ENCODE measurements at regions not wholly inside any gene's neighbourhood (a gene's known extent, or its start where the extent isn't known, plus 50 kb on each side); places are given as distances from the start of the nearest gene placed in this dataset.

- Histone ChIP-seq H3K9ac (replicated peaks; ENCODE audit: extremely low read depth, insufficient read depth, low read length) (no peak overlapping the region), H3K4me3 (replicated peaks in 1 of 3; ENCODE audit: insufficient read depth in 1 of 3, low read depth in 1 of 3, low read length in 3 of 3) (no peak overlapping the region), H3K36me3 (ENCODE audit: control insufficient read depth in 2 of 2, extremely low read depth in 1 of 2, insufficient read depth in 2 of 2, low read length in 2 of 2) (no peaks in the 10 kb centered on the region), H3K79me2 (ENCODE audit: control insufficient read depth, insufficient read depth, low read length) (no peaks in the 10 kb centered on the region), H2AFZ (ENCODE audit: low read depth, low read length) (no peak overlapping the region), H3K4me1 (ENCODE audit: control insufficient read depth, extremely low read depth, insufficient read depth, low read length) (no peaks in the 10 kb centered on the region), H3K9me3 (replicated peaks; ENCODE audit: control insufficient read depth, insufficient read depth, low read length) (no peaks in the 10 kb centered on the region), H3K9me1 (replicated peaks; ENCODE audit: control insufficient read depth, extremely low read depth, insufficient read depth, low read length) (no peaks in the 10 kb centered on the region), H3K27me3 (ENCODE audit: control insufficient read depth in 2 of 2, insufficient read depth in 2 of 2, low read length in 2 of 2) (no peaks in the 10 kb centered on the region), H3K4me2 (ENCODE audit: insufficient read depth, low read length) (no peak overlapping the region), H3K27ac (ENCODE audit: insufficient read depth, low read depth, low read length) (no peak overlapping the region), H4K20me1 (replicated peaks; ENCODE audit: control insufficient read depth, extremely low read depth, insufficient read depth, low read length) (no peaks in the 10 kb centered on the region)
- TF ChIP-seq MYC (IDR thresholded peaks at IDR 0.05; ENCODE audit: low read depth, low read length) = no peak
- CTCF ChIA-PET = interaction anchor here (1.1 to 1.7 kb wide), 2 partner anchors 11 to 45 kb away, joined by 3 to 4 read pairs; no protein-coding TSS in a partner anchor
- DNase-seq (ENCODE audit: low read depth, low spot score) (no peak), FAIRE-seq (no peak)
- intact Hi-C loops (cut with micrococcal nuclease) (no loop called here), dilution Hi-C loops (cut with MboI; ENCODE audit: extremely low pct_ligation_motif_present, low sequenced_read_pairs) (no loop called here)
- POLR2A ChIA-PET = no interaction called here
- no TSS peak for BruUV-seq (replicated peaks)
These were observed 88.8 kb downstream of the MBL2 start for GRCh38 chr10:52683776-52684175.

- intact Hi-C loops (cut with micrococcal nuclease) = no loop called here
- H3K4me3 ChIP-seq (replicated peaks in 1 of 3; ENCODE audit: insufficient read depth in 1 of 3, low read depth in 1 of 3, low read length in 3 of 3) = no peak overlapping the region
- H3K27me3 ChIP-seq (ENCODE audit: control insufficient read depth in 2 of 2, insufficient read depth in 2 of 2, low read length in 2 of 2) = no peaks in the 10 kb centered on the region
- no peaks in the 10 kb centered on the region for H3K36me3 ChIP-seq (ENCODE audit: control insufficient read depth in 2 of 2, extremely low read depth in 1 of 2, insufficient read depth in 2 of 2, low read length in 2 of 2)
- BruUV-seq (replicated peaks) = no TSS peak
- CTCF ChIA-PET = interaction anchor here (1.0 to 1.4 kb wide), 3 partner anchors 10 to 35 kb away, joined by 3 read pairs; no protein-coding TSS in a partner anchor
- POLR2A ChIA-PET = no interaction called here
- DNase-seq (ENCODE audit: low read depth, low spot score) = no peak
- H3K4me1 ChIP-seq (ENCODE audit: control insufficient read depth, extremely low read depth, insufficient read depth, low read length) = no peaks in the 10 kb centered on the region
- no peaks in the 10 kb centered on the region for H3K9me3 ChIP-seq (replicated peaks; ENCODE audit: control insufficient read depth, insufficient read depth, low read length)
- H3K79me2 ChIP-seq (ENCODE audit: control insufficient read depth, insufficient read depth, low read length) = no peaks in the 10 kb centered on the region
- H2AFZ ChIP-seq (ENCODE audit: low read depth, low read length) = no peak overlapping the region
- TF ChIP-seq MYC (IDR thresholded peaks at IDR 0.05; ENCODE audit: low read depth, low read length) = no peak
- TF ChIP-seq POLR2AphosphoS5 (IDR thresholded peaks at IDR 0.05; ENCODE audit: insufficient read depth, low read depth, low read length) = no peak
- no peak for TF ChIP-seq JUN (IDR thresholded peaks at IDR 0.05; ENCODE audit: borderline replicate concordance, insufficient read depth, insufficient read length, low read depth)
- TF ChIP-seq GATA2 (IDR thresholded peaks at IDR 0.05; ENCODE audit: insufficient read depth, insufficient read length, low read depth, low read length) = no peak
- no peak for TF ChIP-seq EZH2 (IDR thresholded peaks at IDR 0.05; ENCODE audit: borderline replicate concordance, low read depth, low read length, severe bottlenecking)
- TF ChIP-seq MAX (IDR thresholded peaks at IDR 0.05; ENCODE audit: insufficient read depth, insufficient read length) = no peak
- no peak for TF ChIP-seq FOS (IDR thresholded peaks at IDR 0.05; ENCODE audit: borderline replicate concordance, insufficient read depth, low read length)
- FAIRE-seq = no peak
- no peaks in the 10 kb centered on the region for H4K20me1 ChIP-seq (replicated peaks; ENCODE audit: control insufficient read depth, extremely low read depth, insufficient read depth, low read length)
- no peak overlapping the region for H3K27ac ChIP-seq (ENCODE audit: insufficient read depth, low read depth, low read length)
- dilution Hi-C loops (cut with MboI; ENCODE audit: extremely low pct_ligation_motif_present, low sequenced_read_pairs) = no loop called here
- H3K9me1 ChIP-seq (replicated peaks; ENCODE audit: control insufficient read depth, extremely low read depth, insufficient read depth, low read length) = no peaks in the 10 kb centered on the region
- H3K9ac ChIP-seq (replicated peaks; ENCODE audit: extremely low read depth, insufficient read depth, low read length) = no peak overlapping the region
- no peak overlapping the region for H3K4me2 ChIP-seq (ENCODE audit: insufficient read depth, low read length)
These were observed 83.7 kb downstream of the MBL2 start for GRCh38 chr10:52688899-52689298.
